HG03571 (cell line): ENCODE measurements at regions not wholly inside any gene's neighbourhood (a gene's known extent, or its start where the extent isn't known, plus 50 kb on each side); places are given as distances from the start of the nearest gene placed in this dataset.

Source experiments
- ATAC-seq: cut with Tn5 transposase; IDR thresholded peaks from one replicate; pipeline ENCODE4 v1.9.1; 2021; ENCODE audit not compliant: unreplicated experiment

DNA sequence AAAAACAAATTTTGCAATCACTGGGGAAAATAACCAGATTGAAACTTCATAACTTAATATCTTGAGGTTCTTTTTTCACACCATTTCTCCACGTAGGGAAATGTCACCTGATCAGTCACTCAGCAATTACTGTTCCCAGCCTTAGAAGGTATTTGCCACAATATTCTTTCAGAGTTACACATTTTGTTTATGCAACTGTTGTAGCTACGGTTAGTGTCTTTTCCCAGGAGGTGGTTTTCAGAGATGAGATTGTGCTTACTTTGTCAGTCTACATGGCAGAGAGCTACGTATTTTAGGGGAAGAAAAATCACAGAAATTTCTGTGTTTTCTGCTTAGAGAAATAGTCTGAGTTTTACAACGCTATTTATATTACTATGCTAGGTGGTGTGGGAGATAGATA is 792.8 kb upstream of the B3GALT2 start:
- ATAC-seq: no peak

GRCh38 chr1:193974286-193974798 is 787.9 kb upstream of the B3GALT2 start:
- ATAC-seq: no peak

- no peak for ATAC-seq
These were observed 787.0 kb upstream of the B3GALT2 start for GRCh38 chr1:193973428-193973827.

DNA sequence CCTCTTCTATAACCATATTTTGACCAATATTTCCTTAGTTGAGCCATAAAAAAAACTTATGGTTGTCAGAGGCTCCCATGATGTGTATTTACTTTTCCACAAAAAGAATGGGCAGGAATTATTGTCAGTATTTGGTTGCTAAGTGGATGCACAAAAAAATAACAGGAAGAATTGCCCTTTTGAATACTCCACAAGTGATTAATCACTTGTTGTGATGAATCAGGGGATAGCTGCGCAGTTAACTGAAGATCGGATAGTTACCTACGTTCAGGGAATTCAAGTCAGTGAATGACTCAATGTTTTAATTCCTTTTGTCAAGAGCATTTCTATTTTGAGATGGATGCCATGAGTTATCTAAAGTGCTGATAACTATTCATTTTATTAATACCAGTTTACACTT is 785.2 kb upstream of the B3GALT2 start:
- ATAC-seq: no peak

GRCh38 chr1:193960499-193960898 is 774.1 kb upstream of the B3GALT2 start:
- ATAC-seq: no peak

DNA sequence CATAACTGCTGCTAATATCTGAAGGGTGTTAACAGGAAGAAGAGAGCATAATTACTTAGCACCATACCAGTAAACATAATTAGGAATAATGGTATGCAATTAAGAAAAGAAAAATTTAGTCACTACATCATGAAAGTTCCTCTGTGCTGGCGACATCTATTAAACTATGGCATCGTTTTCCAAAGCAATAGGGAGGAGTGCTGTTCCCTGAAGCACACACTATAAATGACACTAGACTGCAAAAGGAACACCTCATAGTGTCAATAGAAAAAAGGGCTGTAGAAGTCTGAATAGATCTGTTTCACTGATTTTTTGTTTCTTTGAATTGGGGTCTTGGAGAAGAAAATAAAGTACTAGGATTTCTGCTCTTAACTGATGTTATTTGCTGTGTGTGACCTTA is 773.6 kb upstream of the B3GALT2 start:
- no peak for ATAC-seq

DNA sequence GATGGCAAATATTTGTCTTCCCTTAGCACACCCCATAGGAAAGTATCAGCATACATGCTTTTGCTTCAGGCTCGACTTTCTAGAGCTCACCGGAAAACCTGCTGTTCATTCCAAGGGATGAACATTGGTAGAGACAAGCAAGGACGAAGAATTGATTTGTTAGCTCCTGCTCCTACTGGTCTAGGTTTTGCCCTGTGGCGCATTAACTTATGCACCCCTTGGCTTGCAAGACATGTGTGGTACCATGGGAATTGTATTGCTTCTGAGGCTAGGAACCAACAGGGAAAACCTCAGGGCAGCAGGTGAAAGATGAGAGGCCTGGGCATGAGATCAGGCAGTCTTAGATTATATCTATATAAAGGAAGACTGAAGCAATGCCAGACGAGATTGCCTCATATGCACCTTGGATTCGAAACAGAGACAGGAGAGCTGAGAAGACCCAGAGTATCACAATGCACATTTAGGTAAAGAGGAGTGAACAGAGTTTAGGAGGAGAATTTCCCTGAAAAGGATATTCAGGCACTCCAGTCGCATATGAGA is 771.2 kb upstream of the B3GALT2 start:
- ATAC-seq: no peak

DNA sequence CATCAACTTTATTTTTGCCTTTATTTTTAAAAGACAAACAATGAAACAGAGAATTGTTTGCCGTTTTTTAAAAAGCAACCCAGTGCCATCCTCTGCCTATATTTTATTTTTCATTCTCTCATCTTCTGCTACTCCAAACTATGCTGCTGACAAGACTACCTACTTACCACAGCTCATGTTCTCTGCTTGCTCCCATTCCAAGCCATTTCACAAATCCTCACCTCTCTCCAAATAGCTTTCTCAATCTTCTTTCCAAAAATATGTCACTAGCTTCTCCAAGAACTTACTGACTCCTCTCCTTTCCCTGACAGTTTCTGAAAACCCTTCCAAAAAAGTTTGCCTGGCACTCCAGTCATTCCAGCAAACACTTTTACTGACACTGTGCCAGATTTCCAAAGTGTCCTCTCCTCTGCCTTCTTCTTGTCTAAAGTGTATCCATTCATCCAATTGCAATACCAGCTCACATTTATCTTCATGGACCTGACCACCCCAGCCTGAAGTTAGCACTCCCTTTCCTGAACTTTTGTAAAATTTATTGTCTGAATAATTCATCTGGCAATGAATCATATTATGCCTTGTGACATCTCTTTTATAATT is 766.5 kb upstream of the B3GALT2 start:
- ATAC-seq: no peak

DNA sequence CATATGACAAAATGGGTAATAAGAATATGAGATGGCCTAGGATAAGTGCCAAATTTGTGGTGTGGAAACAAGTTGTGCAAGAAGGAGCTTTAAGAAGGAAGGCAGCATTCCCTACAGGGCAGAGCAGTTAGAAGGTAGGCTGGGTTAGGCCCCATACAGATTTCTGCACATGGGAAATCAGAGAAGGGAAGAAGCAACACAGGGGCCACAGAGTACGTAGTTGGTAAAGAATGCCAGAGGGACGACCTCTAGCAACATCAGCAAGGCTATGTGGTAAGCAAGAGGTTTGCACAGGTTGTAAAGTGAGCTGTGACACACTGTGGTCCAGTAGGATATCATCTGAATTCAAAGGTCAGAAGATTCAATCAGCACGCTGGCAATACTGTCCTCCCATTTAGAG is 765.6 kb upstream of the B3GALT2 start:
- no peak for ATAC-seq

GRCh38 chr1:193944454-193944853 is 758.0 kb upstream of the B3GALT2 start:
- no peak for ATAC-seq

- ATAC-seq: no peak
These were observed 753.8 kb upstream of the B3GALT2 start for GRCh38 chr1:193940176-193940575.

GRCh38 chr1:193939585-193939984 is 753.2 kb upstream of the B3GALT2 start:
- ATAC-seq: no peak

- no peak for ATAC-seq
These were observed 750.9 kb upstream of the B3GALT2 start for GRCh38 chr1:193937308-193937707.

- no peak for ATAC-seq
These were observed 746.6 kb upstream of the B3GALT2 start for GRCh38 chr1:193932979-193933378.

- ATAC-seq: no peak
These were observed 744.9 kb upstream of the B3GALT2 start for GRCh38 chr1:193931356-193931755.

GRCh38 chr1:193929374-193930033 is 743.1 kb upstream of the B3GALT2 start:
- ATAC-seq: no peak

DNA sequence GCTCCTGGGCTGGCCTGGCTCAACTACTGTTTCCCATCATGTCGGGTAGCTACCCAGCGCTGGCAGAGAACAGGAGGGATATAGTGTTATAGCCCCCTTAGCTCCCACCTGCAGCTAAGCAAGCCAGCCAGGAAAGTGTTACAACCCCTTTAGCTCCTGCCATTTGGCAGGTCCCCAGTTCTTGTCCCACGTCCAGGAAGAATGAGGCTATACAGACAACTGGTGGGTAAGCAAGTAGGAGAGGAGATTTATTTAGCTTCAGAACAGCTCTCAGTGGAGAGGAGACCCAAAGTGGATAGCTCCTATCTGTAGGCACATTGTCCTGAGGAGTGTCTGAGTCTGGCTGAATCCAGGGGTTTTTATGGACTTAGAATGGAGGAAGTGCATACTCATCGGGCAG is 741.1 kb upstream of the B3GALT2 start:
- ATAC-seq: no peak

GRCh38 chr1:193926956-193927355 is 740.5 kb upstream of the B3GALT2 start:
- ATAC-seq: no peak

- ATAC-seq: no peak
These were observed 733.4 kb upstream of the B3GALT2 start for GRCh38 chr1:193919827-193920226.

GRCh38 chr1:193916452-193916851 is 730.0 kb upstream of the B3GALT2 start:
- no peak for ATAC-seq

- ATAC-seq: no peak
These were observed 728.5 kb upstream of the B3GALT2 start for GRCh38 chr1:193914871-193915270.

DNA sequence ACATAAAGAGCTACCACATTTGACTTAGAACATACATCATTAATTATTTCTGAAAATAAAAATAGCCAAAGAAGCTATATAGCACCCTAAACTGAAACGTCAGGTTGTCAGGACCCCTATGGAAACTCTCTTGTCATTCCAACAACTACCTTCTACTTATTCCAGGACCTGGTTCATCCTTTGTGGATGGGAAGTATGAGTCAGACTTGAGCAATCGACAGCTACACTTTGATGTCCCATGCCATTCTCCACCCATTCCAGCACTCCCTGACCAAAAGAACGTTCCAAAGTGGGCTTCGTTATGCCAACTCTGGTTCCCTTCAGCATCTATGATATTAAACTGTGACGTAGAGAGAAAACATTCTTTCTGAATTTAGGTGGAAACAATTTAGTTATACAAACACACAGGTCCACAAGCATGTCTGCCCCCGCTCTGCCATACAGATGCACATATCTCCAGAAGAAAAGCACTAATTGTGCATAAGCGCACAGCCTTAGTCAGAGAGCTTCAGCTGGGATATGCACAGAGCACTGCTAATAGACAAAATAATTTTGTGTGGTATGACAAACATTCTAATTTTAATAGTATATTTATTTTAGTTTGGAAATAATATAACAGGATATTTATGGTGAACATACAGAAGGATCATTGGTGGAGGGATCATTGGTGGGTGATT is 723.1 kb upstream of the B3GALT2 start:
- ATAC-seq: no peak
